Osteoblast (primary cell): ENCODE measurements at regions not wholly inside any gene's neighbourhood (a gene's known extent, or its start where the extent isn't known, plus 50 kb on each side); places are given as distances from the start of the nearest gene placed in this dataset.

Experiments used
- DNase-seq: peaks from one replicate; pipeline ENCODE4 v3.0.0; 2011; ENCODE audit warnings: low spot score, mixed read lengths; ENCODE audit not compliant: insufficient read length; ENCODE audit errors: missing footprints
- H2AFZ ChIP-seq: 2 replicates; pipeline ENCODE4 v1.6.0; 2011; ENCODE audit warnings: mild to moderate bottlenecking, low read length
- H3K27ac ChIP-seq: 2 replicates; pipeline ENCODE4 v1.5.1; 2011; ENCODE audit warnings: mild to moderate bottlenecking, low read depth, low read length, moderate library complexity
- H3K27me3 ChIP-seq: 2 replicates; pipeline ENCODE4 v1.6.0; 2012; ENCODE audit warnings: mild to moderate bottlenecking, control low read depth, inconsistent platforms, low read length, moderate library complexity; ENCODE audit not compliant: insufficient read depth
- H3K36me3 ChIP-seq: 2 replicates; pipeline ENCODE4 v1.5.1; 2011; ENCODE audit warnings: mild to moderate bottlenecking, low read length, control low read depth, moderate library complexity; ENCODE audit not compliant: insufficient read depth
- H3K4me1 ChIP-seq: 2 replicates; pipeline ENCODE4 v1.5.1; 2011; ENCODE audit warnings: mild to moderate bottlenecking, low read length, control low read depth, moderate library complexity; ENCODE audit not compliant: insufficient read depth
- H3K4me2 ChIP-seq: 2 replicates; pipeline ENCODE4 v1.6.0; 2011; ENCODE audit warnings: mild to moderate bottlenecking, low read length; ENCODE audit not compliant: insufficient read depth
- H3K4me3 ChIP-seq: fragments of 200-600 bp; sonication (generic); 3 replicates; pipeline ENCODE4 v1.5.1; 2012; ENCODE audit warnings: mild to moderate bottlenecking, low read length, inconsistent platforms; ENCODE audit not compliant: insufficient read depth
- H3K79me2 ChIP-seq: 2 replicates; pipeline ENCODE4 v1.6.0; 2012; ENCODE audit warnings: mild to moderate bottlenecking, low read length, control low read depth, inconsistent platforms; ENCODE audit not compliant: insufficient read depth
- H3K9me3 ChIP-seq: 2 replicates; pipeline ENCODE4 v1.5.1; 2011; ENCODE audit warnings: low read depth, low read length, control low read depth
- H4K20me1 ChIP-seq: 2 replicates; pipeline ENCODE4 v1.6.0; 2012; ENCODE audit warnings: mild to moderate bottlenecking, low read length, control low read depth; ENCODE audit not compliant: insufficient read depth
- CTCF ChIP-seq: IDR thresholded peaks from 2 replicates; pipeline ENCODE4 v1.5.1; 2011; ENCODE audit warnings: mild to moderate bottlenecking, low read depth, low read length, moderate library complexity; ENCODE audit errors: extremely low read depth

DNA sequence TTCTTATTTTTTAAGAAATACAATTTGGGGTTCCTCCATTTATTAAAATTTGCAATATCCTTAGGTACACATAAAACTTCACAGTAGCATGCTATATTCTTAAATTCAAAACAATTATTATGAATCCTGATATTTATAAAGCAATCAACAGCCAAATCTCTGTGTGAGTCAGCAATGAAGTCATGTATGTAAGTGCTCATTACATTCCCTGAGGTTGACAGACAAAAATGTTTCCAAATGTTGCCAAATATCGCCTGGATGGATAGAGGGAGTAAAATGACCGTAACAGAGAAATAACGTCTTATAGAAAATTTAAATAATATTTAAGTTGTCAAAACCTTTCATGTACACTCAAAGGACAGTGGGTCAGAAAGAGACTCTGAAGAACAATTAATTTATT, 220.0 kb downstream of the PCDH18 start:
- Histone ChIP-seq H3K79me2 (no peaks in the 10 kb centered on the region), H4K20me1 (no peaks in the 10 kb centered on the region), H3K9me3 (no peaks in the 10 kb centered on the region), H3K4me3 (no peak overlapping the region), H3K4me2 (no peak overlapping the region), H3K27ac (no peak overlapping the region), H3K27me3 (no peaks in the 10 kb centered on the region), H3K4me1 (peaks cover 41% of the 10 kb centered on the region), H3K36me3 (no peaks in the 10 kb centered on the region), H2AFZ (no peak overlapping the region)
- DNase-seq, result no peak
- no peak for TF ChIP-seq CTCF

DNA sequence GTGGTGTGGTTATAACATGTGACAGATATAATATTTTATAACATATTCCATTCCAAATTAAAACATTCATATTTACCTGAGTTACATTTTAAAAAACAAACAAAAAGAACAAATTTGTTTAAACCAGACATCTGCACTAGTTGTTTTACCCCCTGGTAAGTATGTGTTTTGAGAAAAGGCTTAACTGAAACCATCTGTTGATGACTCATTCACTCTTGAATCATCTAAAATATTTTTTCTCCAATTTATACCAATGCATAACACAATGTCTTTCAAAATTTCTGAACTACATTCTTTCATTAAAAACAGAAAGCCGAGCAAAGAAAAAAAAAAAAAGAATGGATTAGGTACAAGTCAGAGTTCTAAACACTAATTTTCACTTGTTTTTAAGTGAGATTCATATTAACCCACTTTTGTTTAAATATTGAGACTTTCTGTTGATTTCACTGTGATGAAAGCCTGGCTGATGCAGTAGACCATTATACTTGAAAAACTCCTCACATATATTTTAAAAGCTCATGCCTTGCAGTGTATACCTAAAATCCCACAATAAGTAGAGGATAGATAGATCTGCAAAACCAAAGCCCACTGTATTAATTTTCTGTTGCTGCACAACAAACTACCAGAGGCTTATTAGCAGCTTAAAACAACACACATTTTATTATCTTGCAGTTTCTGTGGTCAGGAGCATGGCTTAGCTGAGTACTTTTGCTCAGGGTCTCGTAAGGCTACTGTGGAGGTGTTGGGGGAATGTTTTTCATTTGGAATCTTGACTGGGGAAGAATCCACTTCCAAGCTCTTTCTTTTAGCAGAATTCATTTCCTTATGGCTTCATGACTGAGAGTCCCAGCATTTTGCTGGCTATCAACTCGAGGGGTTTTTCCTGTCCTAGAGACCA, 221.5 kb downstream of the PCDH18 start:
- Histone ChIP-seq H3K79me2 (no peaks in the 10 kb centered on the region), H3K4me3 (no peak overlapping the region), H3K4me2 (peak overlapping the region; percentile 56)

DNA sequence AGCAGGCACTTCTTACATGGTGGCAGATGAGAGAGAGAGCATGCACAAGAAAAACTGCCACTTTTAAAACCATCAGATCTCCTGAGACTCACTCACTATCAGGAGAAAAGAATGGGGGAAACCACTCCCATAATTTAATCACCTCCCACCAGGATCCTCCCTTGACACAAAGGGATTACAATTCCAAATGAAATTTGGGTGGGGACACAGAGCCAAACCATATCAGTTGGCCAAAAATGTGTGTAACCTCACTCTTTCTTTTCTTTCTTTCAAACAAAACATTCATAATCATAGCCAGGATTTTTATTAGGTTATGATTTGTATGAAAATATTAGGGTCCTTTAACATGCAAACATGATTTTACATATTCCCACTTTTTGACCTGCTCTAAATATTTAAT, 222.1 kb downstream of the PCDH18 start:
- H3K4me1 ChIP-seq, result peaks cover 51% of the 10 kb centered on the region

More for the DNA sequence above, 221.5 kb downstream of the PCDH18 start:
- Histone ChIP-seq H3K9me3 (no peaks in the 10 kb centered on the region), H3K27ac (peak overlapping the region; percentile 72), H3K27me3 (no peaks in the 10 kb centered on the region), H4K20me1 (no peaks in the 10 kb centered on the region), H3K36me3 (no peaks in the 10 kb centered on the region), H3K4me1 (peaks cover 51% of the 10 kb centered on the region), H2AFZ (peak overlapping the region; percentile 49)
- DNase-seq, result no peak
- no peak for TF ChIP-seq CTCF

More for the DNA sequence above, 222.1 kb downstream of the PCDH18 start:
- peak overlapping the region; percentile 56 for H3K4me2 ChIP-seq
- H3K27ac ChIP-seq, result peak overlapping the region; percentile 72
- no peaks in the 10 kb centered on the region for H4K20me1 ChIP-seq
- no peak for DNase-seq
- no peaks in the 10 kb centered on the region for H3K79me2 ChIP-seq
- H2AFZ ChIP-seq, result no peak overlapping the region
- no peak for TF ChIP-seq CTCF
- no peak overlapping the region for H3K4me3 ChIP-seq
- H3K36me3 ChIP-seq, result no peaks in the 10 kb centered on the region
- H3K27me3 ChIP-seq, result no peaks in the 10 kb centered on the region
- H3K9me3 ChIP-seq, result no peaks in the 10 kb centered on the region
